ENCODE measurements at regions not wholly inside any gene's neighbourhood (a gene's known extent, or its start where the extent isn't known, plus 50 kb on each side); places are given as distances from the start of the nearest gene placed in this dataset.

- no peak overlapping the region for H3K27ac ChIP-seq (ENCODE audit: low read depth, low read length)
Measured at GRCh38 chr13:62250501-62251201, 835.0 kb upstream of the PCDH20 start.

GRCh38 chr13:62246581-62246980 is 830.9 kb upstream of the PCDH20 start:
- H3K36me3 ChIP-seq (ENCODE audit: control insufficient read depth, insufficient read depth, low read length) = no peaks in the 10 kb centered on the region
- no peaks in the 10 kb centered on the region for H3K4me1 ChIP-seq (ENCODE audit: control insufficient read depth, insufficient read depth, low read length)
- no peak overlapping the region for H3K9ac ChIP-seq (ENCODE audit: low read depth, low read length)
- H3K27me3 ChIP-seq (ENCODE audit: control insufficient read depth, insufficient read depth, low read length) = no peaks in the 10 kb centered on the region
- no peaks in the 10 kb centered on the region for H3K9me3 ChIP-seq (ENCODE audit: control insufficient read depth, insufficient read depth, low read length)
- H3K27ac ChIP-seq (ENCODE audit: low read depth, low read length) = no peak overlapping the region
- H3K4me3 ChIP-seq (ENCODE audit: low read depth, low read length) = no peak overlapping the region

More at GRCh38 chr13:62250501-62251201, 835.0 kb upstream of the PCDH20 start:
- no peaks in the 10 kb centered on the region for H3K36me3 ChIP-seq (ENCODE audit: control insufficient read depth, insufficient read depth, low read length)
- H3K4me3 ChIP-seq (ENCODE audit: low read depth, low read length) = no peak overlapping the region
- H3K9me3 ChIP-seq (ENCODE audit: control insufficient read depth, insufficient read depth, low read length) = no peaks in the 10 kb centered on the region; the same call in 1 of the 2 replicates
- no peaks in the 10 kb centered on the region for H3K4me1 ChIP-seq (ENCODE audit: control insufficient read depth, insufficient read depth, low read length)
- H3K27me3 ChIP-seq (ENCODE audit: control insufficient read depth, insufficient read depth, low read length) = no peaks in the 10 kb centered on the region
- no peak overlapping the region for H3K9ac ChIP-seq (ENCODE audit: low read depth, low read length)

GRCh38 chr13:62243106-62243505 is 827.5 kb upstream of the PCDH20 start:
- Histone ChIP-seq H3K27me3 (ENCODE audit: control insufficient read depth, insufficient read depth, low read length) (no peaks in the 10 kb centered on the region), H3K27ac (ENCODE audit: low read depth, low read length) (no peak overlapping the region), H3K36me3 (ENCODE audit: control insufficient read depth, insufficient read depth, low read length) (no peaks in the 10 kb centered on the region), H3K4me3 (ENCODE audit: low read depth, low read length) (no peak overlapping the region), H3K4me1 (ENCODE audit: control insufficient read depth, insufficient read depth, low read length) (no peaks in the 10 kb centered on the region), H3K9me3 (ENCODE audit: control insufficient read depth, insufficient read depth, low read length) (no peaks in the 10 kb centered on the region), H3K9ac (ENCODE audit: low read depth, low read length) (no peak overlapping the region)

GRCh38 chr13:62234780-62235440 is 819.3 kb upstream of the PCDH20 start:
- Histone ChIP-seq H3K9ac (ENCODE audit: low read depth, low read length) (no peak overlapping the region), H3K27me3 (ENCODE audit: control insufficient read depth, insufficient read depth, low read length) (no peaks in the 10 kb centered on the region), H3K36me3 (ENCODE audit: control insufficient read depth, insufficient read depth, low read length) (no peaks in the 10 kb centered on the region), H3K9me3 (ENCODE audit: control insufficient read depth, insufficient read depth, low read length) (no peaks in the 10 kb centered on the region), H3K27ac (ENCODE audit: low read depth, low read length) (no peak overlapping the region), H3K4me3 (ENCODE audit: low read depth, low read length) (no peak overlapping the region), H3K4me1 (ENCODE audit: control insufficient read depth, insufficient read depth, low read length) (peaks cover 5% of the 10 kb centered on the region; the same call in 1 of the 2 replicates)

GRCh38 chr13:62210951-62211350 is 795.3 kb upstream of the PCDH20 start:
- H3K9me3 ChIP-seq (ENCODE audit: control insufficient read depth, insufficient read depth, low read length) = no peaks in the 10 kb centered on the region
- H3K27ac ChIP-seq (ENCODE audit: low read depth, low read length) = no peak overlapping the region
- H3K4me3 ChIP-seq (ENCODE audit: low read depth, low read length) = no peak overlapping the region
- no peaks in the 10 kb centered on the region for H3K27me3 ChIP-seq (ENCODE audit: control insufficient read depth, insufficient read depth, low read length)
- no peak overlapping the region for H3K9ac ChIP-seq (ENCODE audit: low read depth, low read length)
- H3K4me1 ChIP-seq (ENCODE audit: control insufficient read depth, insufficient read depth, low read length) = peaks cover 7% of the 10 kb centered on the region
- no peaks in the 10 kb centered on the region for H3K36me3 ChIP-seq (ENCODE audit: control insufficient read depth, insufficient read depth, low read length)

- Histone ChIP-seq H3K4me3 (ENCODE audit: low read depth, low read length) (no peak overlapping the region), H3K4me1 (ENCODE audit: control insufficient read depth, insufficient read depth, low read length) (peaks cover 7% of the 10 kb centered on the region), H3K27me3 (ENCODE audit: control insufficient read depth, insufficient read depth, low read length) (no peaks in the 10 kb centered on the region), H3K9me3 (ENCODE audit: control insufficient read depth, insufficient read depth, low read length) (no peaks in the 10 kb centered on the region; the same call in 1 of the 2 replicates), H3K9ac (ENCODE audit: low read depth, low read length) (no peak overlapping the region), H3K27ac (ENCODE audit: low read depth, low read length) (no peak overlapping the region), H3K36me3 (ENCODE audit: control insufficient read depth, insufficient read depth, low read length) (no peaks in the 10 kb centered on the region)
Measured at GRCh38 chr13:62209529-62209928, 793.9 kb upstream of the PCDH20 start.

- Histone ChIP-seq H3K36me3 (ENCODE audit: control insufficient read depth, insufficient read depth, low read length) (no peaks in the 10 kb centered on the region), H3K4me3 (ENCODE audit: low read depth, low read length) (no peak overlapping the region), H3K4me1 (ENCODE audit: control insufficient read depth, insufficient read depth, low read length) (peaks cover 7% of the 10 kb centered on the region)
Measured at GRCh38 chr13:62207388-62207787, 791.7 kb upstream of the PCDH20 start.

GRCh38 chr13:62206165-62206564 is 790.5 kb upstream of the PCDH20 start:
- Histone ChIP-seq H3K27ac (ENCODE audit: low read depth, low read length) (no peak overlapping the region), H3K9ac (ENCODE audit: low read depth, low read length) (no peak overlapping the region), H3K4me3 (ENCODE audit: low read depth, low read length) (no peak overlapping the region), H3K9me3 (ENCODE audit: control insufficient read depth, insufficient read depth, low read length) (no peaks in the 10 kb centered on the region; the same call in 1 of the 2 replicates), H3K36me3 (ENCODE audit: control insufficient read depth, insufficient read depth, low read length) (no peaks in the 10 kb centered on the region), H3K4me1 (ENCODE audit: control insufficient read depth, insufficient read depth, low read length) (peaks cover 7% of the 10 kb centered on the region), H3K27me3 (ENCODE audit: control insufficient read depth, insufficient read depth, low read length) (no peaks in the 10 kb centered on the region)

More at GRCh38 chr13:62207388-62207787, 791.7 kb upstream of the PCDH20 start:
- Histone ChIP-seq H3K9me3 (ENCODE audit: control insufficient read depth, insufficient read depth, low read length) (no peaks in the 10 kb centered on the region; the same call in 1 of the 2 replicates), H3K27ac (ENCODE audit: low read depth, low read length) (no peak overlapping the region), H3K9ac (ENCODE audit: low read depth, low read length) (no peak overlapping the region), H3K27me3 (ENCODE audit: control insufficient read depth, insufficient read depth, low read length) (no peaks in the 10 kb centered on the region)

- H3K4me1 ChIP-seq (ENCODE audit: control insufficient read depth, insufficient read depth, low read length) = peaks cover 7% of the 10 kb centered on the region
Measured at GRCh38 chr13:62205273-62205672, 789.6 kb upstream of the PCDH20 start.

GRCh38 chr13:62194371-62194770 is 778.7 kb upstream of the PCDH20 start:
- Histone ChIP-seq H3K4me3 (ENCODE audit: low read depth, low read length) (no peak overlapping the region), H3K27ac (ENCODE audit: low read depth, low read length) (no peak overlapping the region), H3K9me3 (ENCODE audit: control insufficient read depth, insufficient read depth, low read length) (no peaks in the 10 kb centered on the region), H3K9ac (ENCODE audit: low read depth, low read length) (no peak overlapping the region), H3K27me3 (ENCODE audit: control insufficient read depth, insufficient read depth, low read length) (no peaks in the 10 kb centered on the region), H3K36me3 (ENCODE audit: control insufficient read depth, insufficient read depth, low read length) (no peaks in the 10 kb centered on the region), H3K4me1 (ENCODE audit: control insufficient read depth, insufficient read depth, low read length) (no peaks in the 10 kb centered on the region)

More at GRCh38 chr13:62205273-62205672, 789.6 kb upstream of the PCDH20 start:
- no peak overlapping the region for H3K4me3 ChIP-seq (ENCODE audit: low read depth, low read length)
- H3K27me3 ChIP-seq (ENCODE audit: control insufficient read depth, insufficient read depth, low read length) = no peaks in the 10 kb centered on the region
- no peaks in the 10 kb centered on the region for H3K36me3 ChIP-seq (ENCODE audit: control insufficient read depth, insufficient read depth, low read length)
- H3K9me3 ChIP-seq (ENCODE audit: control insufficient read depth, insufficient read depth, low read length) = no peaks in the 10 kb centered on the region; the same call in 1 of the 2 replicates
- H3K9ac ChIP-seq (ENCODE audit: low read depth, low read length) = no peak overlapping the region
- no peak overlapping the region for H3K27ac ChIP-seq (ENCODE audit: low read depth, low read length)

GRCh38 chr13:62193919-62194318 is 778.3 kb upstream of the PCDH20 start:
- Histone ChIP-seq H3K9me3 (ENCODE audit: control insufficient read depth, insufficient read depth, low read length) (no peaks in the 10 kb centered on the region), H3K27ac (ENCODE audit: low read depth, low read length) (no peak overlapping the region), H3K4me3 (ENCODE audit: low read depth, low read length) (no peak overlapping the region), H3K36me3 (ENCODE audit: control insufficient read depth, insufficient read depth, low read length) (no peaks in the 10 kb centered on the region), H3K4me1 (ENCODE audit: control insufficient read depth, insufficient read depth, low read length) (no peaks in the 10 kb centered on the region), H3K9ac (ENCODE audit: low read depth, low read length) (no peak overlapping the region), H3K27me3 (ENCODE audit: control insufficient read depth, insufficient read depth, low read length) (no peaks in the 10 kb centered on the region)
